Endodermal cell (in vitro differentiated cells): ENCODE measurements at regions not wholly inside any gene's neighbourhood (a gene's known extent, or its start where the extent isn't known, plus 50 kb on each side); places are given as distances from the start of the nearest gene placed in this dataset.
"Not testable (repeated sequence)": the region's sequence is repeated elsewhere in the genome, so short reads cannot be mapped to it uniquely, and the experiment has no call there.

ENCODE experiments used
- DNase-seq: peaks from one replicate; pipeline ENCODE4 v3.0.0-alpha.2; 2017
- H3K27ac ChIP-seq: 2 replicates; pipeline ENCODE4 v1.5.1; 2013; ENCODE audit warnings: mild to moderate bottlenecking, low read depth, low read length, moderate library complexity
- H3K27me3 ChIP-seq: 2 replicates; pipeline ENCODE4 v1.6.1; 2013; ENCODE audit warnings: mild to moderate bottlenecking, low read length, moderate library complexity; ENCODE audit not compliant: insufficient read depth, control insufficient read depth, poor library complexity, severe bottlenecking
- H3K36me3 ChIP-seq: 2 replicates; pipeline ENCODE4 v1.7.0; 2013; ENCODE audit warnings: mild to moderate bottlenecking, low read length, moderate library complexity; ENCODE audit not compliant: control insufficient read depth, insufficient read depth
- H3K4me1 ChIP-seq: one replicate; pipeline ENCODE4 v1.7.0; 2013; ENCODE audit warnings: low read length; ENCODE audit not compliant: control insufficient read depth, insufficient read depth
- H3K4me3 ChIP-seq: 2 replicates; pipeline ENCODE4 v1.5.1; 2013; ENCODE audit warnings: mild to moderate bottlenecking, low read length, moderate library complexity
- H3K9ac ChIP-seq: 2 replicates; pipeline ENCODE4 v1.6.1; 2013; ENCODE audit warnings: mild to moderate bottlenecking, low read length, moderate library complexity; ENCODE audit not compliant: poor library complexity, severe bottlenecking; ENCODE audit errors: extremely low read depth
- H3K9me3 ChIP-seq: 2 replicates; pipeline ENCODE4 v1.6.1; 2013; ENCODE audit warnings: mild to moderate bottlenecking, low read length, moderate library complexity; ENCODE audit not compliant: control insufficient read depth
- H3K27ac Mint-ChIP-seq: 2 replicates; pipeline ENCODE4 v1.8.0; 2020; ENCODE audit warnings: mixed read lengths
- H3K27me3 Mint-ChIP-seq: 2 replicates; pipeline ENCODE4 v1.8.0; 2021; ENCODE audit warnings: mild to moderate bottlenecking, mixed read lengths; ENCODE audit not compliant: insufficient read depth
- H3K36me3 Mint-ChIP-seq: 2 replicates; pipeline ENCODE4 v1.8.0; 2020; ENCODE audit warnings: low read depth, mixed read lengths
- H3K4me1 Mint-ChIP-seq: 2 replicates; pipeline ENCODE4 v1.8.0; 2020; ENCODE audit warnings: mixed read lengths
- H3K4me3 Mint-ChIP-seq: 2 replicates; pipeline ENCODE4 v1.8.0; 2020; ENCODE audit warnings: mild to moderate bottlenecking, moderate library complexity, mixed read lengths
- H3K9me3 Mint-ChIP-seq: 2 replicates; pipeline ENCODE4 v1.8.0; 2020; ENCODE audit warnings: mild to moderate bottlenecking, mixed read lengths
- WGBS, 2 experiments: methylation state at CpG; one replicate each; pipeline versions ENCODE4 v1.1.5 to v1.1.7; 2013; ENCODE audit warnings: missing lambda C conversion rate in 2 of 2, mixed read lengths in 1 of 2; ENCODE audit not compliant: insufficient coverage in 1 of 2, insufficient read length in 1 of 2; 5-methylcytosine and 5-hydroxymethylcytosine counted together

- not testable (repeated sequence) for H3K9me3 Mint-ChIP-seq, H3K27me3 ChIP-seq
- H3K27me3 Mint-ChIP-seq: peaks cover 47% of the 10 kb centered on the region
Observed at GRCh38 chr9:62881811-62882210, 1692.0 kb downstream of the SPATA31A7 start.

GRCh38 chr9:62882717-62883116 is 1692.9 kb downstream of the SPATA31A7 start:
- not testable (repeated sequence) for H3K9me3 ChIP-seq, H3K4me3 Mint-ChIP-seq, H3K27me3 ChIP-seq, H3K36me3 ChIP-seq, H3K36me3 Mint-ChIP-seq, H3K9ac ChIP-seq, DNase-seq, H3K27ac Mint-ChIP-seq, H3K4me1 ChIP-seq, H3K27ac ChIP-seq, H3K4me1 Mint-ChIP-seq, H3K9me3 Mint-ChIP-seq, H3K4me3 ChIP-seq
- peaks cover 46% of the 10 kb centered on the region for H3K27me3 Mint-ChIP-seq
- 80 to 91% methylated on average over 3 to 5 of the region's 5 CpGs for whole genome bisulfite sequencing, 2 experiments

More at GRCh38 chr9:62881811-62882210, 1692.0 kb downstream of the SPATA31A7 start:
- not testable (repeated sequence) for H3K9ac ChIP-seq, H3K36me3 ChIP-seq, H3K36me3 Mint-ChIP-seq, H3K27ac Mint-ChIP-seq, DNase-seq, H3K4me3 Mint-ChIP-seq, H3K4me1 Mint-ChIP-seq, H3K4me1 ChIP-seq, H3K4me3 ChIP-seq, H3K9me3 ChIP-seq, H3K27ac ChIP-seq
- WGBS, 2 experiments: 91% methylated on average over 7 to 8 of the region's 8 CpGs

GRCh38 chr9:62896692-62897091 is 1706.9 kb downstream of the SPATA31A7 start:
- H3K27me3 ChIP-seq, DNase-seq, H3K9me3 ChIP-seq, H3K27me3 Mint-ChIP-seq, H3K4me1 ChIP-seq, H3K9me3 Mint-ChIP-seq, H3K27ac ChIP-seq, H3K4me3 Mint-ChIP-seq, H3K27ac Mint-ChIP-seq, H3K36me3 ChIP-seq, H3K9ac ChIP-seq, H3K36me3 Mint-ChIP-seq, H3K4me3 ChIP-seq, H3K4me1 Mint-ChIP-seq: not testable (repeated sequence)
- 100% methylated on average over 2 of the region's 3 CpGs; no CpG with 5 or more reads in 1 of the 2 experiments for WGBS, 2 experiments

GRCh38 chr9:62897411-62898225 is 1707.8 kb downstream of the SPATA31A7 start:
- not testable (repeated sequence) for H3K27ac ChIP-seq, H3K9ac ChIP-seq, H3K4me1 ChIP-seq, H3K4me3 ChIP-seq, DNase-seq, H3K27me3 Mint-ChIP-seq, H3K9me3 ChIP-seq, H3K4me1 Mint-ChIP-seq, H3K27me3 ChIP-seq, H3K36me3 Mint-ChIP-seq, H3K36me3 ChIP-seq, H3K27ac Mint-ChIP-seq, H3K9me3 Mint-ChIP-seq
- peak overlapping the region; percentile 43 for H3K4me3 Mint-ChIP-seq
- 24% methylated on average over 27 of the region's 48 CpGs; no CpG with 5 or more reads in 1 of the 2 experiments for WGBS, 2 experiments

- H3K4me3 Mint-ChIP-seq, H3K9me3 Mint-ChIP-seq, H3K36me3 Mint-ChIP-seq, DNase-seq, H3K9ac ChIP-seq, H3K27me3 ChIP-seq, H3K36me3 ChIP-seq, H3K4me1 ChIP-seq, H3K27me3 Mint-ChIP-seq, H3K4me3 ChIP-seq, H3K9me3 ChIP-seq, H3K27ac ChIP-seq, H3K27ac Mint-ChIP-seq, H3K4me1 Mint-ChIP-seq: not testable (repeated sequence)
- WGBS, 2 experiments: 88% methylated on average over 2 of the region's 4 CpGs; no CpG with 5 or more reads in 1 of the 2 experiments
Observed at GRCh38 chr9:62899666-62900065, 1709.8 kb downstream of the SPATA31A7 start.

GRCh38 chr9:62904061-62904460 is 1714.2 kb downstream of the SPATA31A7 start:
- not testable (repeated sequence) for H3K27ac Mint-ChIP-seq, H3K4me3 ChIP-seq, H3K27me3 ChIP-seq, H3K4me1 ChIP-seq, H3K4me3 Mint-ChIP-seq, H3K9me3 Mint-ChIP-seq, DNase-seq, H3K4me1 Mint-ChIP-seq, H3K27me3 Mint-ChIP-seq, H3K36me3 ChIP-seq, H3K36me3 Mint-ChIP-seq, H3K9me3 ChIP-seq, H3K27ac ChIP-seq, H3K9ac ChIP-seq
- 85 to 93% methylated on average over 2 to 3 of the region's 3 CpGs for WGBS, 2 experiments

- not testable (repeated sequence) for H3K36me3 Mint-ChIP-seq, H3K9me3 Mint-ChIP-seq
Observed at GRCh38 chr9:62905722-62906121, 1715.9 kb downstream of the SPATA31A7 start.

More at GRCh38 chr9:62905722-62906121, 1715.9 kb downstream of the SPATA31A7 start:
- not testable (repeated sequence) for H3K27ac Mint-ChIP-seq, H3K27me3 ChIP-seq, H3K27me3 Mint-ChIP-seq, H3K4me3 ChIP-seq, H3K9me3 ChIP-seq, H3K4me1 ChIP-seq, H3K27ac ChIP-seq, H3K9ac ChIP-seq, DNase-seq, H3K4me3 Mint-ChIP-seq, H3K4me1 Mint-ChIP-seq, H3K36me3 ChIP-seq
- WGBS, 2 experiments: 100% methylated on average over 1 of the region's 5 CpGs; no CpG with 5 or more reads in 1 of the 2 experiments
